Loucy (cell line): ENCODE measurements at regions not wholly inside any gene's neighbourhood (a gene's known extent, or its start where the extent isn't known, plus 50 kb on each side); places are given as distances from the start of the nearest gene placed in this dataset.
A peak's percentile ranks its signal among the peaks of the same experiment; 100 is the strongest.

Experiments used
- H2AFZ ChIP-seq: fragments of 200-600 bp; sonication (generic); 2 replicates; pipeline ENCODE4 v1.6.0; 2016; ENCODE audit warnings: antibody characterized with exemption, mild to moderate bottlenecking, low read length, moderate library complexity
- H3F3A ChIP-seq: fragments of 200-600 bp; 2 replicates; pipeline ENCODE4 v1.6.0; 2016; ENCODE audit warnings: antibody characterized with exemption, low read depth, mild to moderate bottlenecking
- H3K27me3 ChIP-seq: fragments of 200-600 bp; sonication (generic); 2 replicates; pipeline ENCODE4 v1.6.1; 2014; ENCODE audit warnings: low read length, mild to moderate bottlenecking; ENCODE audit not compliant: insufficient read depth, poor library complexity, severe bottlenecking
- H3K36me3 ChIP-seq: fragments of 200-600 bp; sonication (generic); 2 replicates; pipeline ENCODE4 v1.6.1; 2016; ENCODE audit warnings: low read length; ENCODE audit not compliant: insufficient read depth
- H3K4me1 ChIP-seq: fragments of 200-600 bp; sonication (generic); 2 replicates; pipeline ENCODE4 v1.5.1; 2014; ENCODE audit warnings: low read length, mild to moderate bottlenecking; ENCODE audit not compliant: insufficient read depth, poor library complexity, severe bottlenecking
- H3K4me2 ChIP-seq: fragments of 200-600 bp; sonication (generic); 2 replicates; pipeline ENCODE4 v1.6.0; 2014; ENCODE audit warnings: antibody characterized with exemption, low read length, low read depth, mild to moderate bottlenecking; ENCODE audit not compliant: poor library complexity, severe bottlenecking
- H3K4me3 ChIP-seq: fragments of 200-600 bp; sonication (generic); 2 replicates; pipeline ENCODE4 v1.5.1; 2014; ENCODE audit warnings: low read length, mild to moderate bottlenecking, mixed read lengths; ENCODE audit not compliant: poor library complexity, severe bottlenecking
- H3K79me2 ChIP-seq: fragments of 200-600 bp; sonication (generic); 2 replicates; pipeline ENCODE4 v1.6.1; 2014; ENCODE audit warnings: low read length; ENCODE audit not compliant: insufficient read depth
- H3K9ac ChIP-seq: fragments of 200-600 bp; sonication (generic); 2 replicates; pipeline ENCODE4 v1.6.0; 2014; ENCODE audit warnings: mild to moderate bottlenecking, low read depth, low read length, moderate library complexity; ENCODE audit not compliant: poor library complexity, severe bottlenecking
- H3K9me2 ChIP-seq: fragments of 200-600 bp; sonication (generic); replicated peaks from 2 replicates; pipeline ENCODE4 v1.6.1; 2016; ENCODE audit warnings: low read depth, low read length, mixed read lengths
- H3K9me3 ChIP-seq: fragments of 200-600 bp; sonication (generic); 2 replicates; pipeline ENCODE4 v1.6.1; 2014; ENCODE audit warnings: mild to moderate bottlenecking, antibody characterized with exemption, low read length, low read depth; ENCODE audit not compliant: insufficient read depth
- H4K20me1 ChIP-seq: fragments of 200-600 bp; sonication (generic); 2 replicates; pipeline ENCODE4 v1.6.0; 2014; ENCODE audit warnings: antibody characterized with exemption, low read length, mild to moderate bottlenecking; ENCODE audit not compliant: insufficient read depth, poor library complexity, severe bottlenecking
- EZH2phosphoT487 ChIP-seq: fragments of 200-600 bp; IDR thresholded peaks from 2 replicates; pipeline ENCODE4 v1.6.1; 2018; ENCODE audit warnings: antibody characterized with exemption, mild to moderate bottlenecking, moderate library complexity, borderline replicate concordance
- TF ChIP-seq, protein P1 (sequence below): fragments of 200-600 bp; sonication (generic); conservative IDR thresholded peaks from 2 replicates; pipeline ENCODE4 v1.5.1; 2014; ENCODE audit warnings: mild to moderate bottlenecking, antibody characterized with exemption, low read length

DNA sequence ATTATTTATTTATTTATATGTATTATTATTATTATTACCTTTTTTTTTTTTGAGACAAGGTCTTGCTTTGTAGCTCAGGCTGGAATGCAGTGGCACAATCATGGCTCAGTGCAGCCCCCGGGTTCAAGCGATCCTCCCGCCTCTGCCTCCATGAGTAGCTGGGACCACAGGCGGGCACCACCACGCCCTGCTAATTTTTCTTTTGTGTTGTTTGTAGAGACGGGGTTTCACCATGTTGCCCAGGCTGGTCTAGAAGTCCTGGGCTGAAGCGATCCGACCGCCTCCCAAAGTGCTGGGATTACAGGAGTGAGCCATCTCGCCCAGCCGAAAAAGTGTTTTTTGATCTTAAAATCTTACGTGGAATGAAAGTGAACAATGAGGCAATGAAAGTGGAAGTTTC, 79.4 kb upstream of the C1GALT1 start:
- no peak overlapping the region for H3K4me2 ChIP-seq
- H3K4me1 ChIP-seq: peaks cover 5% of the 10 kb centered on the region
- H3K4me3 ChIP-seq: no peak overlapping the region
- peak overlapping the region; percentile 17; the same call in 1 of the 2 replicates for H2AFZ ChIP-seq
- no peaks in the 10 kb centered on the region for H3F3A ChIP-seq
- TF ChIP-seq EZH2phosphoT487: no peak
- TF ChIP-seq, protein P1, sequence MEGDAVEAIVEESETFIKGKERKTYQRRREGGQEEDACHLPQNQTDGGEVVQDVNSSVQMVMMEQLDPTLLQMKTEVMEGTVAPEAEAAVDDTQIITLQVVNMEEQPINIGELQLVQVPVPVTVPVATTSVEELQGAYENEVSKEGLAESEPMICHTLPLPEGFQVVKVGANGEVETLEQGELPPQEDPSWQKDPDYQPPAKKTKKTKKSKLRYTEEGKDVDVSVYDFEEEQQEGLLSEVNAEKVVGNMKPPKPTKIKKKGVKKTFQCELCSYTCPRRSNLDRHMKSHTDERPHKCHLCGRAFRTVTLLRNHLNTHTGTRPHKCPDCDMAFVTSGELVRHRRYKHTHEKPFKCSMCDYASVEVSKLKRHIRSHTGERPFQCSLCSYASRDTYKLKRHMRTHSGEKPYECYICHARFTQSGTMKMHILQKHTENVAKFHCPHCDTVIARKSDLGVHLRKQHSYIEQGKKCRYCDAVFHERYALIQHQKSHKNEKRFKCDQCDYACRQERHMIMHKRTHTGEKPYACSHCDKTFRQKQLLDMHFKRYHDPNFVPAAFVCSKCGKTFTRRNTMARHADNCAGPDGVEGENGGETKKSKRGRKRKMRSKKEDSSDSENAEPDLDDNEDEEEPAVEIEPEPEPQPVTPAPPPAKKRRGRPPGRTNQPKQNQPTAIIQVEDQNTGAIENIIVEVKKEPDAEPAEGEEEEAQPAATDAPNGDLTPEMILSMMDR: no peak
- H4K20me1 ChIP-seq: no peaks in the 10 kb centered on the region
- no peaks in the 10 kb centered on the region for H3K36me3 ChIP-seq
- no peaks in the 10 kb centered on the region for H3K9me3 ChIP-seq
- no peaks in the 10 kb centered on the region for H3K27me3 ChIP-seq
- no peaks in the 10 kb centered on the region for H3K9me2 ChIP-seq
- H3K79me2 ChIP-seq: no peaks in the 10 kb centered on the region
- no peak overlapping the region for H3K9ac ChIP-seq

GRCh38 chr7:7103343-7104313, 78.7 kb upstream of the C1GALT1 start:
- H3K79me2 ChIP-seq: no peaks in the 10 kb centered on the region
- no peaks in the 10 kb centered on the region for H3K27me3 ChIP-seq
- no peaks in the 10 kb centered on the region for H3K9me2 ChIP-seq
- peak overlapping the region; percentile 33 for H2AFZ ChIP-seq
- no peak overlapping the region for H3K9ac ChIP-seq
- TF ChIP-seq EZH2phosphoT487: no peak
- TF ChIP-seq, protein P1: peak; percentile 68
- H3F3A ChIP-seq: no peaks in the 10 kb centered on the region
- H3K9me3 ChIP-seq: peaks cover 2% of the 10 kb centered on the region; the same call in 1 of the 2 replicates
- H4K20me1 ChIP-seq: no peaks in the 10 kb centered on the region
- peaks cover 5% of the 10 kb centered on the region for H3K4me1 ChIP-seq
- no peaks in the 10 kb centered on the region for H3K36me3 ChIP-seq
- no peak overlapping the region for H3K4me2 ChIP-seq
- no peak overlapping the region for H3K4me3 ChIP-seq

DNA sequence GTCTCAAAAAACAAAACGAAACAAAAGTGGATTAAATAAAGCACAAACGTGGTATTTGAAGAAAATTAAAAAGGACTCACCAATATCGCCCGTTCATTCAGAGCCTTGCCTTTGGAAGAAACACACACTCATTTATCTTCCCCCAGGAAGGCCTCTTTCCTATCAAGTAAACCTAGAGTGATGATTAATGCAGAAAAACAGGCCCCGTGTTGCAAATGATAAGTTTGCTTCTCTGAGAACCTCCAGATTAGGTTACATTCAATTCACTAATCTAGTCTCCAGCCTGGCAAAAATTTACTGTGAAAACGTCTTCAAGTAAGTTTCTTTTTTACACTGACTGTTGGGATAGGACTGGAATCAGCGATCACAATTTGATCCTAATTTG, 78.0 kb upstream of the C1GALT1 start:
- Histone ChIP-seq H3F3A (no peaks in the 10 kb centered on the region), H3K9me3 (peaks cover 6% of the 10 kb centered on the region; the same call in 1 of the 2 replicates), H3K9ac (no peak overlapping the region), H3K9me2 (no peaks in the 10 kb centered on the region), H3K27me3 (no peaks in the 10 kb centered on the region), H3K79me2 (no peaks in the 10 kb centered on the region), H3K4me2 (no peak overlapping the region), H4K20me1 (no peaks in the 10 kb centered on the region), H3K4me1 (peaks cover 5% of the 10 kb centered on the region), H2AFZ (peak overlapping the region; percentile 33), H3K36me3 (no peaks in the 10 kb centered on the region), H3K4me3 (no peak overlapping the region)
- TF ChIP-seq, protein P1: no peak
- TF ChIP-seq EZH2phosphoT487: no peak
